Progenitor cell of endocrine pancreas (in vitro differentiated cells): ENCODE measurements at regions not wholly inside any gene's neighbourhood (a gene's known extent, or its start where the extent isn't known, plus 50 kb on each side); places are given as distances from the start of the nearest gene placed in this dataset.

Source experiments
- DNase-seq: peaks from one replicate; pipeline ENCODE4 v3.0.0; 2021; ENCODE audit warnings: low spot score; ENCODE audit not compliant: unreplicated experiment
- H3K27ac Mint-ChIP-seq: 2 replicates; pipeline ENCODE4 v1.8.0; 2021; ENCODE audit warnings: mild to moderate bottlenecking, moderate library complexity, mixed read lengths
- H3K27me3 Mint-ChIP-seq: 2 replicates; pipeline ENCODE4 v1.8.0; 2021; ENCODE audit warnings: mixed read lengths
- H3K36me3 Mint-ChIP-seq: 2 replicates; pipeline ENCODE4 v1.8.0; 2022; ENCODE audit warnings: mixed read lengths; ENCODE audit not compliant: insufficient read depth
- H3K4me1 Mint-ChIP-seq: 2 replicates; pipeline ENCODE4 v1.8.0; 2021; ENCODE audit warnings: low read depth, mixed read lengths
- H3K4me3 Mint-ChIP-seq: 2 replicates; pipeline ENCODE4 v1.8.0; 2021; ENCODE audit warnings: low read depth, mild to moderate bottlenecking, moderate library complexity, mixed read lengths
- H3K9me3 Mint-ChIP-seq: 2 replicates; pipeline ENCODE4 v1.8.0; 2021; ENCODE audit warnings: low read depth, mixed read lengths
- TF ChIP-seq, protein P1 (sequence below): fragments of 200-600 bp; sonication (generic); IDR thresholded peaks from one replicate; pipeline ENCODE4 v1.5.0; 2021; ENCODE audit warnings: antibody characterized with exemption, mild to moderate bottlenecking; ENCODE audit not compliant: unreplicated experiment

GRCh38 chr10:108358912-108359311 lies 1194.4 kb upstream of the SORCS1 start:
- no peaks in the 10 kb centered on the region for H3K36me3 Mint-ChIP-seq
- no peak overlapping the region for H3K4me3 Mint-ChIP-seq
- no peak overlapping the region for H3K27ac Mint-ChIP-seq
- H3K4me1 Mint-ChIP-seq: no peaks in the 10 kb centered on the region
- DNase-seq: no peak
- TF ChIP-seq, protein P1, sequence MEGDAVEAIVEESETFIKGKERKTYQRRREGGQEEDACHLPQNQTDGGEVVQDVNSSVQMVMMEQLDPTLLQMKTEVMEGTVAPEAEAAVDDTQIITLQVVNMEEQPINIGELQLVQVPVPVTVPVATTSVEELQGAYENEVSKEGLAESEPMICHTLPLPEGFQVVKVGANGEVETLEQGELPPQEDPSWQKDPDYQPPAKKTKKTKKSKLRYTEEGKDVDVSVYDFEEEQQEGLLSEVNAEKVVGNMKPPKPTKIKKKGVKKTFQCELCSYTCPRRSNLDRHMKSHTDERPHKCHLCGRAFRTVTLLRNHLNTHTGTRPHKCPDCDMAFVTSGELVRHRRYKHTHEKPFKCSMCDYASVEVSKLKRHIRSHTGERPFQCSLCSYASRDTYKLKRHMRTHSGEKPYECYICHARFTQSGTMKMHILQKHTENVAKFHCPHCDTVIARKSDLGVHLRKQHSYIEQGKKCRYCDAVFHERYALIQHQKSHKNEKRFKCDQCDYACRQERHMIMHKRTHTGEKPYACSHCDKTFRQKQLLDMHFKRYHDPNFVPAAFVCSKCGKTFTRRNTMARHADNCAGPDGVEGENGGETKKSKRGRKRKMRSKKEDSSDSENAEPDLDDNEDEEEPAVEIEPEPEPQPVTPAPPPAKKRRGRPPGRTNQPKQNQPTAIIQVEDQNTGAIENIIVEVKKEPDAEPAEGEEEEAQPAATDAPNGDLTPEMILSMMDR: no peak
- H3K27me3 Mint-ChIP-seq: no peaks in the 10 kb centered on the region
- H3K9me3 Mint-ChIP-seq: no peaks in the 10 kb centered on the region

GRCh38 chr10:108352771-108353170 lies 1188.3 kb upstream of the SORCS1 start:
- Mint-ChIP-seq H3K4me3 (no peak overlapping the region), H3K4me1 (no peaks in the 10 kb centered on the region), H3K27ac (no peak overlapping the region), H3K36me3 (no peaks in the 10 kb centered on the region), H3K9me3 (peaks cover 6% of the 10 kb centered on the region), H3K27me3 (no peaks in the 10 kb centered on the region)
- no peak for DNase-seq
- TF ChIP-seq, protein P1: no peak

DNA sequence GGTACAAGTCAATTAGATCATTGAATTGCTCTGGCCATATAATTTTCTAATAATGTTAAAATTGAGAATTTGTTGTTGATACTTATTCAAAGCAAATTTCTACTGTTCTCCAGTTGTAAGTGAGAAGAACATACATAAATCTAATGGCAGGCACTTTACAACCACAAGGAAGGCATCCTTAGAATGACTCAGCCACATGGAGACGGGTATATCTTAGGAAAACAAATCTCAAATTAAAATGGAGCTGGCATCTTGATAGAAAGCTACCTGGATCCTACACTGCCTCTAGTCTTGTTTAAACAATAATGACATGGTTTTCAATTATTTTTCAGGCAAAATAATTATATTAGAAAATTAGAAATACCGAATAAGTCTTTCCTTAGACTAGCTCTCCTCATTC lies 1183.7 kb upstream of the SORCS1 start:
- Mint-ChIP-seq H3K27ac (no peak overlapping the region), H3K4me1 (no peaks in the 10 kb centered on the region), H3K27me3 (no peaks in the 10 kb centered on the region), H3K36me3 (no peaks in the 10 kb centered on the region), H3K4me3 (no peak overlapping the region), H3K9me3 (peaks cover 6% of the 10 kb centered on the region)
- no peak for DNase-seq
- TF ChIP-seq, protein P1: no peak

- no peaks in the 10 kb centered on the region for H3K36me3 Mint-ChIP-seq
- no peaks in the 10 kb centered on the region for H3K4me1 Mint-ChIP-seq
- DNase-seq: no peak
- TF ChIP-seq, protein P1: no peak
- peaks cover 6% of the 10 kb centered on the region for H3K9me3 Mint-ChIP-seq
- no peaks in the 10 kb centered on the region for H3K27me3 Mint-ChIP-seq
- H3K27ac Mint-ChIP-seq: no peak overlapping the region
- no peak overlapping the region for H3K4me3 Mint-ChIP-seq
These were observed 1181.6 kb upstream of the SORCS1 start for GRCh38 chr10:108346066-108346465.

- no peak overlapping the region for H3K27ac Mint-ChIP-seq
- no peak overlapping the region for H3K4me3 Mint-ChIP-seq
- no peaks in the 10 kb centered on the region for H3K27me3 Mint-ChIP-seq
- H3K4me1 Mint-ChIP-seq: no peaks in the 10 kb centered on the region
- no peaks in the 10 kb centered on the region for H3K9me3 Mint-ChIP-seq
- no peaks in the 10 kb centered on the region for H3K36me3 Mint-ChIP-seq
- no peak for DNase-seq
- TF ChIP-seq, protein P1: no peak
These were observed 1173.6 kb upstream of the SORCS1 start for GRCh38 chr10:108338146-108338545.
